CD4-positive, alpha-beta T cell treated with Interleukin-1 beta for 1 hour (primary cell): ENCODE measurements at regions not wholly inside any gene's neighbourhood (a gene's known extent, or its start where the extent isn't known, plus 50 kb on each side); places are given as distances from the start of the nearest gene placed in this dataset.

Experiments used
- DNase-seq, 2 donors: peaks; one replicate each; pipeline ENCODE4 v3.0.0-alpha.2; 2020 to 2022

DNA sequence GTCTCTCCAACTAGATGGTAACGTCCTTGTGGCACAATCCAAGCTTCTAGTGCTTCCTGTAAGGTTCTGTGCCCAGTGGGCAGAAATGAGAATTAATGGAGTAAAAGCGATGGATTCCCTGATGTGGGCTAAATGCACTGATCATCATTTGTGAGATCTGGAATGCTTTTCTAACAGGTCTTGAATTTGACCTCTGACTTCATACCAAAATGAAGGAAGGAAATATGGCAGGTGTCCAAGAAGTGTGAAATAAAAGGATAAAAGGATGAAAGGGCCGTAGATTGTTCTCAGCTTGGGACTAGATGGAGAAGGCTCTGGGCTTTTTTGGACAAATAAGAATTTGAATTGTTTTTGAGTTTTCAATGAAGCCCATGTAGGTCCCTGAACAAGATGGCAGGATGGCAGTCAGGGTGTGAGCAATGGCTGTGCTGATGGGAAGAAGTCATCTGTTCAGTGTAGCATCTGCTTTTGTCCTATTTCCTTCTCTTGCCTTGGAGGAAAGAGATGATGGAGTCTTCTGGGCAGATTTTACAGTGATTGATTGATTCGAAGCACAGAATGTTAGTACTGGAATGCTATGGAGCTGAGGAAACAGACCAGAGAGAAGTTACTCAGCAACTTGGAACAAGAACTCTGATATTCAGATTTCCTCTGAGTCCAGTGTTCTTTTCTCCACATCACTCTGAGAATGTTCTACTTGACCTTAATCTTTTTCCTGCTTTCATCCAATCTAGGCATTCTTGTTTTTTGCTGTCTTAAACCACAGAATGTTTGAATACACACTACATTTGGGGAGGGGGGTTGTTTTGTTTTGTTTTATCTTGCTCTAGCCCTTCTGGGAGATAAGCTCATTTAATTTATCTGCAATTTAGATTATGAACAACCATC, 286.0 kb downstream of the HLX start:
- no peak for DNase-seq

DNA sequence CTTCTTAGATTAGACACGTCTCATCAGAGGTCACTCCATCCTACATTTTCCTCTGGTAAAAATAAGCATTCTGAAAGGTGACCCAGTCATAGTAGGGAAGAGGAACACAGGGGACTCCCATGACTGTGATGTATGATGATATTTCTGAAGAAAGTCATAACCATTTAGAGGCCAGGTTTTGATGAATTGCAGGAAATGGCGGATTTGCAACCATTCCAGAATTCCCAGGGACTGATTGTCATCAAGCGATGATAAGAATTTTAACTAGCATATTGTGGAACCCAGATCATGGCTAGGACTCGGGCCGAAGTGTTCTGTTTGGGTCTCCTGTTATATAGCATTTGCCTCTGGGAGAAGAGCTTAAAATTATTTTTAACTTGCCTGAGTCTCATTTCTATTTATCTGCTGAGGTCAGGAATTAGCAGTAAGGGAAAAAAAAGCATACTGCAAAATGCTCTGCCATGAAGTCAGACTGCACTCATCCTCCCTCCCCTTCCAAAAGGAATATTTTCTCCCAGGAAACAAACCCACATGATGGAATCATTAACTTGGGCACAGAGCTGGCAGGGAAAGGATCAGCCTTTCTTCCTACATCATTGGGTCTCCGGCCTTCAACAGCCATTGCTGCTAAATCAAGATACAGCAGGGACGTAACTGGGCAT, 286.7 kb downstream of the HLX start:
- DNase-seq = no peak

DNA sequence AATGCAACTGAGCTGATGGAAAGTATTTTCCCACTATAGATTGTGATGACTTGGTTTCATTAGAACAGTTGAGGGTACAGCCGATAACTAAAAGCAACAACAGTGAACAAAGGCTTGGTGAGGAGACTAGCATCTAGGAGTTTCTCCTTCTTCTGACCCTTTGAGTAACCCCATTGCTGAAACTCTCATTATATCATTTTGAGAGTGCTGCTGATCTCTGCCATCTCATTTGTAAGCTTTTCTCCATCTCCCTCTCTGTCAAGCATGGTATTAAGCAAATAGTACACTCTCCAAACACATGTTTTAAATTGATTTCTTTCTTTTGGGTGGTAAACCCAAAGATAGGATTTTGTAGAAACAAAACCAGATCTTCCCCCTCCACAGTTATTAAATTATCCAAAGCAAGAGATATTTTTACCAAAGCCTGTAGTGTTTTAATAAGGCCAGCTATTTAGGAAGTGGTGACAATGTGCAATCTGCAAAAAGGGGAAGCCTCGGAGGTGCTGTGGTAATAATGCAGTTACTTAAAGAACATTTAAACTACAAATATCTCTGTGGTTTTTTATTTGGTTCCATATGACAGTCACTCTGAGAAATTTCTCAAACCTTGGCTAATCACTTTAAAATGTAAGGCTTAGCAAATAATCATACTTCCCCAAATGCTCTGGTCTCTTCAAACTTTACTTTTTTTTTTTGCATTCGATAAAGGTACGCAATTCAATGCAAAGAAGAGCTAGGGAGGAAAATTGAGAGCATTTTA, 287.5 kb downstream of the HLX start:
- peak; percentile 1 to 45 for DNase-seq

DNA sequence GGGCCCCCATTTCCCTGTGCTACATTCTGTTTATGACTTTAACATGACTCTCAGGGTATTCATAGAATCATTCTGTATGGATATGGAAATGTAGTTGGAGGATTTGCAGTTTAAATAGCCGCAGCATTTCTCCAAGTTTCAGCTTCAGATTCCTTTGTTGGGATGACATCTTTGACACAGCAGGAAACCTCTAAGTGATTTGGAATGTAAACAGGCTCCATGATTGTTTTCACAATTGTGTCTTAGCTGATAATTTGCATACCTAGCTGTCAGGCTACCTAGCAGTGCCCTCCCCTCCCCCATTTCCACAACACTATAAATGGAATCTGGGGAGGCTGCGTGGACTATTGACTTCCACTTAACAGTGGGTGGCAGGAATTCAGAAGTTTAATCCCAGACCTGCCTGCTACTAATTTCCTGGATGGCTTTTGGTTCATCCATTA, 290.2 kb downstream of the HLX start:
- no peak for DNase-seq

GRCh38 chr1:221170171-221170570, 290.9 kb downstream of the HLX start:
- no peak for DNase-seq

DNA sequence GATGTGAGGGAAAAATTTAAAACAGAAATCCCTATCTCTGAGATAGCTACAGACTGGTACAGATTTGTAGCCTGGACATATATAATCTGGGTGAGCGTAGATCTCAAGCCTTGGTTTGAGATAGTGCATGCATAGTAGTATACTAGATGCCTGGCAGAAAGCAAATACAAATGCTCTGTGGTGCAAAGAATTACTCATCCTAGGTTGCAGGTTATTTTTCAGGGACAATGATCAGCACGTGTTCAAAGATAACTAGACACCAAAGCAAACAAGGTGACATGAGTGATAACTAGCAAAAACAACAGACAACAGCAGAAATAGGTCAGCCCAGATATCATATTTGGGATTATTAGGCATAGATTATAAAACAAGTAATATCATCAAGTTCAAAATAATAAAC, 292.5 kb downstream of the HLX start:
- DNase-seq = no peak

GRCh38 chr1:221172841-221173240, 293.6 kb downstream of the HLX start:
- DNase-seq = no peak

- peak in 1 of 2 donors; percentile 3 for DNase-seq
Observed at GRCh38 chr1:221174330-221174993, 295.2 kb downstream of the HLX start.

- no peak for DNase-seq
Observed at GRCh38 chr1:221175249-221175648, 296.0 kb downstream of the HLX start.

GRCh38 chr1:221180704-221181368, 301.6 kb downstream of the HLX start:
- DNase-seq = no peak

DNA sequence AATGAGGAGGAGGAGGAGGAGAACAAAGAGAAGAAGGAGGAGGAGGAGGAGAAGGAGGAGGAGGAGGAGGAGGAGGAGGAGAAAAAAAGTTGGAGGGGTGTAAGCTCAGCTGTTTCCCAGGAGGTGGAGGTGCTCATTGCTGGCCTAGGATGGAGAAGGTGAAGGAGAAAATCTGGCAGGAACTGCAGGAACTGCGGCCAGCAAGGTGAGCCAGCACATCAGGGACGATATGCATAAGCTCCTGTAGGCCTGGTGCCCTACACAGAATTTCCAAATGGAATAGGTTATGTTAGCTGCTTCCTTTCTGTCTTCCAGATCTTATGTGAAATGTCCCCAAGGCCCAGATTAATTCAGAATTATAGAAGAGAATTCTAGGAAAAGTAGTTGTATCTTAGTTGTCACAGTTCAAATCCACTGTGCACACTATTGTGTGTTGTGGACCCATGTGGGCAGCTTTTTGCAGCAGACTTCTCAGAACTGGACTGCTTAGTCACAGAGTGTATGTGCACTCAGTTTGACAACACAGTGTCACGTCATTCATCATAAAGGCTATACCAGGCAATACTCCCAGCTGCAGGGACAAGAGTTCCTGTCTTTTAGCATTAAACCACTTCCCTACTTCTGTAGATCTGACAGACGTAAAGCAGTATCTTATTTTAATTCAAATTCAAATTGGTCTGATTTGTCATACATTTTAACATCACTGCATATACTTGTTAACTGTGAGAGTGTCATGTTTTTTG, 303.7 kb downstream of the HLX start:
- peak in 1 of 2 donors; percentile 40 for DNase-seq

GRCh38 chr1:221184131-221184794, 305.0 kb downstream of the HLX start:
- DNase-seq = no peak

DNA sequence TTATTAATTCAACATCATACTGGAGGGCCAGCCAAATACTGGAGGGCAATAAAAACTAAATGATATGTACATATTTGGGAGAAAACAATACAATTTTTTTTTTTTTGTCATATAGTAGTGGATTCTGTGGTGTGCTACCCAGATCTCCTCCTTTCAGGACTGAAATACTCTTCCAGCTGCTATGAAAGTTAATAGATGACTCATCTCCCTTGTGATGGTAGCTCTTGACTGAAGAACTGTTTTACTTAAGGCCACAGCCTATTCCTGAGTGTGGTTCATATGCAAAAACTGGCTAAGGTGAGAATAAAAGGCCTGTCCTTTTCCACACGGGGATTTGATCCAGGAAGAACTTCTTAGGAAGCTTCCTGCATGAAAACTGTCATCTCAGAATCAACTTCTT, 307.9 kb downstream of the HLX start:
- no peak for DNase-seq

- DNase-seq = no peak
Observed at GRCh38 chr1:221188458-221188857, 309.2 kb downstream of the HLX start.

GRCh38 chr1:221190249-221190648, 311.0 kb downstream of the HLX start:
- DNase-seq = no peak

GRCh38 chr1:221192055-221192454, 312.8 kb downstream of the HLX start:
- DNase-seq = no peak

GRCh38 chr1:221200464-221200863, 321.2 kb downstream of the HLX start:
- no peak for DNase-seq

DNA sequence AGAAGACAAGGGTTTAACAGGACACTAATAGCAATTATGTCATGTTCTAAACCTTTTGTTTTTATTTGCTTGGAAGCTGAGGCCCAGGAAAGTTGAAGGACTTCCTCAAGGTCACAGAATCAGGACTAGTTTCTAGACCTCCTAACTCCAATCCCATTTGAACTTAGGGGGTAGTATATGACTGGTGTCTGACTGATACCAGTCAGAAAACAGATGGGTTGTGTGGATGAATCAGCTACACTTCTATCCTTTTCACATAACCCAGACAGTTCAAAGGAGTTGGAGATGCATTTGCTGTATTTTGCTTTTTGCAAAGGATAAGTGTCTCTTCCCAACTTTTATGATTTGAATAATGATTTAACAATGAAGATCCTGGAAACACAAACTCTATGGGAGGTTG, 322.5 kb downstream of the HLX start:
- no peak for DNase-seq

DNA sequence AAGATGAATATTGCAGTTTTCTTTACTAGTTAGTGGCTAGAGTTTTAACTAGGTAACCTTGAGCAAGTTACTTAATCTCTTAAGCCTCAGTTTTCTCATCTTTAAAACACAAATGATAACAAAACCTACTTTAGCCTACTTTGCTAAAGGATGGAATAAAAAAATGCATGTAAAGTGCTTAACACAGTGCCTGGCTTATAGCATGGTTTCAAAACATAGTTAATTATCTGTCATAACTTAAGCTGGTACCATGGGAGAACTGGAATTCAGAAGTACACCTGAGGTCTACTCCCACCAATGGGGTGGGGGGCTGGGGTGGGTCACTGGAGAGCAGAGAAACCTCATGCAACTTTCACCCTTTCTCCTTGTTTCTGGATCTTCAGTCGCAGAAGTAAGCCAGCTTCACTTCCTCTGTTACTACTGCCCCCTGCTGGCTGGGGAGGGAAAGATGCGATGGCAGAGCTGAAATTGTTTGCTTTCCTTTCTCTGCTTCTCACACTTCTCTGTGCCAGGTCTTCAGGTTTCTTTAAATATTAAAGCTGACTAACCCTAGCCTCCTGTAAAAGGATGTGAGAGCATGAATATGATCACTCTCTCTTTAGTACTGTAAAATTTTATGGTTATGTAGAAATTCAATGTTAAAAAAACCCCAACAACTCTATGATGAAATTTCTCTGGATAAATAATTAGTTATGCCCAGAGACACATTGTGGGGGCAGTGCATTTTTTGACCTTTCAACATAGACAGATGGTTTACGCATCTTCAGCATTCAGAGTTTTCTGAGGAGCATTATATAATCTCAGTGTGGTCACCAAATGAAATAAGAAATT, 324.2 kb downstream of the HLX start:
- peak; percentile 44 to 60 for DNase-seq
